Activated CD8-positive, alpha-beta memory T cell treated with anti-CD3 and anti-CD28 coated beads for 36 hours (primary cell): ENCODE measurements at regions not wholly inside any gene's neighbourhood (a gene's known extent, or its start where the extent isn't known, plus 50 kb on each side); places are given as distances from the start of the nearest gene placed in this dataset.

Experiments used
- CTCF ChIA-PET: fragments of 350-600 bp; sonication (Branson Sonifier 250); formaldehyde crosslinking; loops from one replicate; lab custom pipeline; 2021; ENCODE audit warnings: antibody characterized with exemption; lab: Charles Lee
- POLR2A ChIA-PET: fragments of 350-600 bp; sonication (Branson Sonifier 250); formaldehyde crosslinking; loops from one replicate; lab custom pipeline; 2021; ENCODE audit warnings: antibody characterized with exemption; lab: Charles Lee

- ChIA-PET POLR2A (interaction anchor here (0.5 to 2.9 kb wide), 8 partner anchors 25 to 89 kb away, joined by 3 to 17 read pairs (median 4); partner anchors contain the start of gene PCGF5), CTCF (interaction anchor here (1.3 kb wide), 2 partner anchors 39 to 73 kb away, joined by 3 to 5 read pairs; no protein-coding TSS in a partner anchor)
Observed at GRCh38 chr10:91162050-91162494, 58.4 kb upstream of the PCGF5 start.

GRCh38 chr10:91162495-91163268 is 57.8 kb upstream of the PCGF5 start:
- POLR2A ChIA-PET: interaction anchor here (0.5 to 2.9 kb wide), 11 partner anchors 25 to 1328 kb away, joined by 3 to 17 read pairs (median 4); partner anchors contain the start of gene PCGF5
- CTCF ChIA-PET: interaction anchor here (1.3 to 2.2 kb wide), 4 partner anchors 11 to 74 kb away, joined by 3 to 7 read pairs (median 6); no protein-coding TSS in a partner anchor

DNA sequence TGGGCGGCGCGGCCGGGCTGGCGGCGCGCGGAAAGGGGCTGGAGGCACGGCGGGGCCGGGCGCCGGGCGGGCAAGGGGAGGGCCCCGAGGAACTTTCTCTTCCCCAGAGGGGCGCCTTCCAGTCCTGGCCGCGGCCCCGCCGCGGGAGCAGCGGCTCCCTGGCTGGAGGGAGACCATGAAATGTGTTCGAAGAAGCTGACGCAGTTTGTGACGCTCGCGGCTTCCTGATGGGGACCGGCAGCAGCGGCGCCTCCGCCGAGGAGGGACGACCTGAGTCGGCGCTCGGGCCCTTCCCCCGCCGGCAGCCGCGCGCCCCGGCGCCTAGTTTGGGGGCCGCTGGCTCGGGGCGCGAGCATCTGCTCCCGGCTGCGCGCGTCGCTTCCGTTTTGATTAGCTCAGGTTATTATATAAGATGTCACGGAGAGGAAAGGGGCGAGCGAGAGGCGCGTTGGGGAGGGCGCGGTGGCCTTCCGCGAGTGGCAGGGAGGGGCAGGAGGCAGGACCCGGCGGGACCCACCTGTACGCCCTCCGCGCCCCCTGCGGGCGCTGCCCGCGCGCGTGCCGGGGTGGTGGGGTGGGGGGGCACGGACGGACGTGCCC is 57.1 kb upstream of the PCGF5 start:
- POLR2A ChIA-PET: interaction anchor here (0.5 to 2.9 kb wide), 8 partner anchors 10 to 1328 kb away, joined by 3 to 17 read pairs (median 6); partner anchors contain the start of gene PCGF5
- CTCF ChIA-PET: interaction anchor here (0.8 to 2.2 kb wide), 5 partner anchors 10 to 157 kb away, joined by 3 to 7 read pairs (median 4); no protein-coding TSS in a partner anchor

DNA sequence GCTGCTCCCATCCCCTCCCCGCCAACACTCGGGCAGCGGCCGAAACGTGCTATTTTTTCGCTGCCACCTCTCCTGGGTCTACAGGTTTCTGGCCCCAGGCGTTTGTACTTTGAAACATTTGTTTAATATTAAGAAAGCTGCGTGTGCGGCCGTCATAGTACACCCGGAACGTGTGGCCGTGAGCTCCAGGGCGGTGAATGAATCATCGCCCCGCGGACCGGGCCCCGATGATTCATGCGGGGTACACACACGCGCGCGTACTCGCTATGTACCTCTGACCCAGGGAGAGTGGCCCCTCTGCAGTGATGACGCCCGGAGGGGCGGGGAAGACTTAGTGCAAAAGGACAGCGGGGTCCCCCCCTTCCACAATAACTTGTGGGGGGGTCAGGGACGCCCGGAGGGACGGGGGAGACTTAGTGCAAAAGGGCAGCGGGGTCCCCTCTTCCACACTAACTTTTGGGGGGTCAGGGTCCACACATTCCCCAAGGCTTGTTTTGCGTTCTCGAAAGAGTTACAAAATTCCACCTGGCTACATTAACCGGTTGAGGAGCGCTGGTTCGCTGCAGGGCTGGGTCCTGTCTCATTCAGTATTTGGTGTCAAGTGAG is 56.5 kb upstream of the PCGF5 start:
- ChIA-PET CTCF (interaction anchor here (0.8 to 2.2 kb wide), 5 partner anchors 10 to 158 kb away, joined by 3 to 7 read pairs (median 4); no protein-coding TSS in a partner anchor), POLR2A (interaction anchor here (0.8 to 2.9 kb wide), 7 partner anchors 9 to 87 kb away, joined by 3 to 17 read pairs (median 6); partner anchors contain the start of gene PCGF5)

- CTCF ChIA-PET: interaction anchor here (1.0 to 2.2 kb wide), 2 partner anchors 9 to 159 kb away, joined by 3 to 7 read pairs; no protein-coding TSS in a partner anchor
- POLR2A ChIA-PET: interaction anchor here (1.4 to 2.4 kb wide), 2 partner anchors 31 to 56 kb away, joined by 3 to 8 read pairs; partner anchors contain the start of gene PCGF5
Observed at GRCh38 chr10:91164520-91165065, 55.9 kb upstream of the PCGF5 start.

DNA sequence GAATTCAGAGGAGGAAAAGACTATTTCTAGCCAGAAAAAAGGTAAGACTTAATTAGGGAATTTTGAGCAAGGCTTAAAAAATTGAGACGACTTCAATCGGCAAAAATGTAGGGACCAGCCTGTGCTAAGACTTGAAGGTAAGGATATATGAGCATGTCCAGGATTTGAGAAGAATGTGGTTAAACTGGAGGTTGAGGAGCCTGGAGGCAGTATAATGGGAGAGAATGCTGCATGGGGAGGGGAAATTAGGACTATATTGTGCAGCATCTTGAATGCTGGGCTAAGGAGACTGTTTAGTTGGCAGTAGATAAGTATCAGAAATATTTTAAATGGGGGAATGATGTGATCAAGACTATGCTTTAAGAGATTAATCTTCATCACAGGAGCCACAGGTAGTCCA is 53.1 kb upstream of the PCGF5 start:
- CTCF ChIA-PET: no interaction called here
- POLR2A ChIA-PET: no interaction called here

DNA sequence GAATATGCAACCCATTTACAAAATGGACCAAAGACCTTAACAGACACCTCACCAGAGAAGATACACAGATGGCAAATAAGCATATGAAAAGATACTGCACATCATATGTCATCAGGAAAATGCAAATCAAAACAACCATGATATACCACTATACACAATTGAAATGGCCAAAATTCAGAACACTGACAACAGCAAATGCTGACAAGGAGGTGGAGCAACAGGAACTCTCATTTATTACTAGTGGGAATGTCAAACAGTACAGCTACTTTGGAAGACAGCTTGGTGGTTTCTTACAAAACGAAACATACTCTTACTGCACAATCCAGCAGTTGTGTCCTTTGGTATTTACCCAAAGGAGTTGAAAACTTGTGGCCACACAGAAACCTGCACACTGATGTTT is 50.0 kb upstream of the PCGF5 start:
- ChIA-PET POLR2A (no interaction called here), CTCF (interaction anchor here (1.1 kb wide), 1 partner anchor 31 kb away, joined by 3 read pairs; no protein-coding TSS in a partner anchor)
